MM.1S (cell line): ENCODE measurements at regions not wholly inside any gene's neighbourhood (a gene's known extent, or its start where the extent isn't known, plus 50 kb on each side); places are given as distances from the start of the nearest gene placed in this dataset.

ENCODE experiments used
- DNase-seq: peaks from one replicate; pipeline ENCODE4 v3.0.0-alpha.2; 2015
- H2AFZ ChIP-seq: fragments of 300-600 bp; sonication (generic); 2 replicates; pipeline ENCODE4 v1.6.0; 2016; ENCODE audit warnings: antibody characterized with exemption, low read length
- H3F3A ChIP-seq: fragments of 300-600 bp; sonication (generic); 2 replicates; pipeline ENCODE4 v1.6.1; 2016; ENCODE audit warnings: mild to moderate bottlenecking, antibody characterized with exemption, low read length, moderate library complexity, mixed read lengths; ENCODE audit not compliant: insufficient read depth
- H3K27ac ChIP-seq: fragments of 300-600 bp; sonication (generic); 2 replicates; pipeline ENCODE4 v1.5.1; 2016; ENCODE audit warnings: mild to moderate bottlenecking, low read length
- H3K27me3 ChIP-seq: fragments of 300-600 bp; sonication (generic); replicated peaks from 2 replicates; pipeline ENCODE4 v1.6.0; 2016; ENCODE audit warnings: low read length; ENCODE audit not compliant: insufficient read depth
- H3K36me3 ChIP-seq: fragments of 300-600 bp; sonication (generic); replicated peaks from 2 replicates; pipeline ENCODE4 v1.6.1; 2016; ENCODE audit warnings: mild to moderate bottlenecking, low read length, mixed read lengths; ENCODE audit not compliant: insufficient read depth
- H3K4me1 ChIP-seq: fragments of 300-600 bp; sonication (generic); 2 replicates; pipeline ENCODE4 v1.6.1; 2016; ENCODE audit warnings: low read length, mixed read lengths
- H3K4me2 ChIP-seq: fragments of 300-600 bp; sonication (generic); 2 replicates; pipeline ENCODE4 v1.6.0; 2016; ENCODE audit warnings: low read depth, low read length
- H3K4me3 ChIP-seq: fragments of 300-600 bp; sonication (generic); 2 replicates; pipeline ENCODE4 v1.5.1; 2016; ENCODE audit warnings: low read length, mixed read lengths
- H3K79me2 ChIP-seq: fragments of 300-600 bp; sonication (generic); 2 replicates; pipeline ENCODE4 v1.6.1; 2016; ENCODE audit warnings: mixed run types, low read length, mixed read lengths
- H3K9ac ChIP-seq: fragments of 300-600 bp; sonication (generic); 2 replicates; pipeline ENCODE4 v1.6.1; 2016; ENCODE audit warnings: low read length, mixed read lengths
- H3K9me2 ChIP-seq: fragments of 300-600 bp; sonication (generic); replicated peaks from 2 replicates; pipeline ENCODE4 v1.6.1; 2016; ENCODE audit warnings: mild to moderate bottlenecking, low read length, mixed read lengths; ENCODE audit not compliant: insufficient read depth
- H3K9me3 ChIP-seq: fragments of 300-600 bp; sonication (generic); replicated peaks from 2 replicates; pipeline ENCODE4 v1.6.1; 2016; ENCODE audit warnings: mild to moderate bottlenecking, low read length, mixed read lengths; ENCODE audit not compliant: insufficient read depth
- H4K20me1 ChIP-seq: fragments of 300-600 bp; sonication (generic); 2 replicates; pipeline ENCODE4 v1.6.1; 2016; ENCODE audit warnings: mild to moderate bottlenecking, low read length, moderate library complexity, mixed read lengths; ENCODE audit not compliant: insufficient read depth
- EZH2 ChIP-seq: fragments of 300-600 bp; sonication (generic); optimal IDR thresholded peaks from 2 replicates; pipeline ENCODE3; 2017; ENCODE audit warnings: low read depth, mild to moderate bottlenecking, antibody characterized with exemption, low read length, mixed read lengths
- EZH2phosphoT487 ChIP-seq: fragments of 300-600 bp; sonication (generic); IDR thresholded peaks from 2 replicates; pipeline ENCODE4 v1.6.1; 2018; ENCODE audit warnings: antibody characterized with exemption, low read length
- TF ChIP-seq, protein P1 (sequence below): fragments of 300-600 bp; sonication (generic); IDR thresholded peaks from 2 replicates; pipeline ENCODE4 v1.5.1; 2016; ENCODE audit warnings: antibody characterized with exemption, low read length, mixed read lengths

DNA sequence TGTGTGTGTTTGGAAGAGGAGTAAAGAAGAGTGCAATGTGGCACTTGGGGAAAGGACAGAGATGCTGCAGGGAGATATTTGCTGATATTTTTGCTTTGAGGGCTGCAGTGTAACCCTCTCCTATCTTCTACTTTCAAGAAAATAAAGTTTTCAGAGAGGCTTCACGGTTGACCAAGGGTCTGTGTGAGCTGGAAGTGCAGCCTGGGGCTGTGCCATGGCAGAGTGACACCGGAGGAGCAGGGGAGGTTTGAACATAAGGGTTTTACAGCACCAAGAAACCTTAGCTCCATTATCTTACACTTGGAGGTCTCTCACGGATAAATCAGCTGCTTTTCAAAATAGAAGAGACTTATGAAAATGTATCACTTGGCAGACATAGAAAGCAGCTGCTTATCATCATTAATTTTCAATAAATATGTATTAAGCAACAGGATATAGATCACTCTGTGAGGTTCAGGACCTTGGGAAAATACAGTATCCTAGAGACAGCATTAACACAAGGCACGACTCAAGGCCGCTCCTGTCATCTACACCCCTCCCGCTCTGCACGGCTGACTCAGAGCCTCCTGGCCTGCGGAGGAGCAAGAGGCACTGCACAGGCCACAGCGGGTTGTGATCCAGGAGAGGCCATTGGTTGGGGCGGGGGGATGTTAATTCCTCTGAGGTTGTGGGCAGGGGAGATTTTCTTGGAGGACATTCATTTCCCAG is 127.8 kb downstream of the COPS8 start:
- H3K4me1 ChIP-seq = no peaks in the 10 kb centered on the region
- no peak overlapping the region for H2AFZ ChIP-seq
- no peak overlapping the region for H3K4me2 ChIP-seq
- no peaks in the 10 kb centered on the region for H3K27me3 ChIP-seq
- H3K27ac ChIP-seq = no peak overlapping the region
- no peak overlapping the region for H3K4me3 ChIP-seq
- no peaks in the 10 kb centered on the region for H3K36me3 ChIP-seq
- H3K9ac ChIP-seq = no peak overlapping the region
- H3K9me2 ChIP-seq = no peaks in the 10 kb centered on the region
- TF ChIP-seq, protein P1, sequence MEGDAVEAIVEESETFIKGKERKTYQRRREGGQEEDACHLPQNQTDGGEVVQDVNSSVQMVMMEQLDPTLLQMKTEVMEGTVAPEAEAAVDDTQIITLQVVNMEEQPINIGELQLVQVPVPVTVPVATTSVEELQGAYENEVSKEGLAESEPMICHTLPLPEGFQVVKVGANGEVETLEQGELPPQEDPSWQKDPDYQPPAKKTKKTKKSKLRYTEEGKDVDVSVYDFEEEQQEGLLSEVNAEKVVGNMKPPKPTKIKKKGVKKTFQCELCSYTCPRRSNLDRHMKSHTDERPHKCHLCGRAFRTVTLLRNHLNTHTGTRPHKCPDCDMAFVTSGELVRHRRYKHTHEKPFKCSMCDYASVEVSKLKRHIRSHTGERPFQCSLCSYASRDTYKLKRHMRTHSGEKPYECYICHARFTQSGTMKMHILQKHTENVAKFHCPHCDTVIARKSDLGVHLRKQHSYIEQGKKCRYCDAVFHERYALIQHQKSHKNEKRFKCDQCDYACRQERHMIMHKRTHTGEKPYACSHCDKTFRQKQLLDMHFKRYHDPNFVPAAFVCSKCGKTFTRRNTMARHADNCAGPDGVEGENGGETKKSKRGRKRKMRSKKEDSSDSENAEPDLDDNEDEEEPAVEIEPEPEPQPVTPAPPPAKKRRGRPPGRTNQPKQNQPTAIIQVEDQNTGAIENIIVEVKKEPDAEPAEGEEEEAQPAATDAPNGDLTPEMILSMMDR = no peak
- TF ChIP-seq EZH2 (no peak), EZH2phosphoT487 (no peak)
- no peak for DNase-seq
- H3K79me2 ChIP-seq = no peaks in the 10 kb centered on the region
- no peaks in the 10 kb centered on the region for H3K9me3 ChIP-seq
- no peaks in the 10 kb centered on the region for H4K20me1 ChIP-seq
- no peaks in the 10 kb centered on the region for H3F3A ChIP-seq

- no peak for DNase-seq
- no peak overlapping the region for H3K9ac ChIP-seq
- TF ChIP-seq EZH2 = no peak
- TF ChIP-seq, protein P1 = no peak
- no peak for TF ChIP-seq EZH2phosphoT487
- no peaks in the 10 kb centered on the region for H3K36me3 ChIP-seq
- no peak overlapping the region for H3K4me2 ChIP-seq
- no peaks in the 10 kb centered on the region for H3K9me2 ChIP-seq
- H3K4me3 ChIP-seq = no peak overlapping the region
- no peak overlapping the region for H3K27ac ChIP-seq
- no peaks in the 10 kb centered on the region for H3K9me3 ChIP-seq
- no peak overlapping the region for H2AFZ ChIP-seq
- no peaks in the 10 kb centered on the region for H4K20me1 ChIP-seq
- no peaks in the 10 kb centered on the region for H3K27me3 ChIP-seq
- no peaks in the 10 kb centered on the region for H3K4me1 ChIP-seq
- H3F3A ChIP-seq = no peaks in the 10 kb centered on the region
- H3K79me2 ChIP-seq = no peaks in the 10 kb centered on the region
Measured at GRCh38 chr2:237214030-237214675, 128.5 kb downstream of the COPS8 start.

DNA sequence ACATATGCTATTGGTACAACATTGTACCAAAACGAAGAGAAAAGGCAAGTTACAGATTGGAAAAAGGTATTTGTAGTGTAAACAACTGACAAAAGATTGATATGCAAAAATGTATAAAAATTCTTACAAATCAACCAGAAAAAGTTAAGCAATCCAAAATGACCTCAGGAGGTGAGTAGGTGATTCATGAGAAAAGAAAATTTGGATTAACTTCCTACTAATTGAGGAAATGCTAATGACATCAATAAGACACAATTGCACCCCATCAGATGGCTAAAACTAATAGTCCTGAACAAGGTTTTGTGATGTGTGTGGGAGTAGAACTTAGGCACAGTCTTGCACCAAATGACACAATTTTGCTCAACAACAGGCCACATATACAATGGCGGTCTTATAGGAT is 129.3 kb downstream of the COPS8 start:
- DNase-seq = no peak
- Histone ChIP-seq H3K27me3 (no peaks in the 10 kb centered on the region), H3K9me3 (no peaks in the 10 kb centered on the region), H3K79me2 (no peaks in the 10 kb centered on the region), H3K9ac (no peak overlapping the region), H3K9me2 (no peaks in the 10 kb centered on the region), H4K20me1 (no peaks in the 10 kb centered on the region), H3K4me1 (no peaks in the 10 kb centered on the region), H3F3A (no peaks in the 10 kb centered on the region), H3K27ac (no peak overlapping the region), H3K4me2 (no peak overlapping the region), H2AFZ (no peak overlapping the region), H3K36me3 (no peaks in the 10 kb centered on the region), H3K4me3 (no peak overlapping the region)
- TF ChIP-seq EZH2 = no peak
- TF ChIP-seq, protein P1 = no peak
- no peak for TF ChIP-seq EZH2phosphoT487
